ENCODE measurements at regions not wholly inside any gene's neighbourhood (a gene's known extent, or its start where the extent isn't known, plus 50 kb on each side); places are given as distances from the start of the nearest gene placed in this dataset.

DNA sequence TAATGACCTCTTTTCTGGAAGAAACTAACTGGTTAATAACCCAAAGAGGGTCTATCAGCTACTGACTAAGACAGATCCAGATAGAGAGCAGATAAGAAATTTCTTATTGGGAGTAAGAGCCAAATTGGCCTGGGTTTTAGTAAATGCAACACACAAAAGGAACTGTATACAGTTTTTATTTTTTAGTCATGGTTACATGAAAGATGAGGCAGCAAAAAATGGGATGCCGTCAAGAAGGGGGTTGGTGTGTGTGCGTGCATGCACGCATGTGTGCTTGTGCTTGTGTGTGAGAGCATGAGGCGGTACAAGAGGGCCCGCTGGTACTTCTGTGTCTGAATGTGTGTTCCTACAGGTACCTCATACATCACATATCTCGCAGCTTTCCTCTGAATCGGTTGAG is 466.2 kb upstream of the HNRNPA3 start:
- no peak for DNase-seq

DNA sequence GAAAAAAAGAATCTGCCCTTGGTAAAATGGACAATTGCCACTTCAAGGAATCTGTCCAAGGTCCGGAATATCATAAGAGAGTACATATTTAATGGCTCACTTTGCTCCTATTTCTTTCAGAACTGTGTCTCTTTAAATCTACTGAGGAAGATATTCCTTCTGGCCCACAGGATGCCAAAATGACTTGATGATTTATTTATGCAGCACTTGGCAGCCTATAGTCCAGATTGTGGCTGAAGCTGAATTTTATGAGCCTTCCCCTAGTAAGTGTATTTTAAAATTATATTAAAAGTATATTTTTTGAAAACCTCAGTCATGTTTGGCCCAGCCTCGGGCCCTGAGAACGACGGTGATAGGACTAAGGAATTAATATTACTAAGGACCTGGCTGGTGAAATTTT is 465.1 kb upstream of the HNRNPA3 start:
- DNase-seq, result no peak

DNA sequence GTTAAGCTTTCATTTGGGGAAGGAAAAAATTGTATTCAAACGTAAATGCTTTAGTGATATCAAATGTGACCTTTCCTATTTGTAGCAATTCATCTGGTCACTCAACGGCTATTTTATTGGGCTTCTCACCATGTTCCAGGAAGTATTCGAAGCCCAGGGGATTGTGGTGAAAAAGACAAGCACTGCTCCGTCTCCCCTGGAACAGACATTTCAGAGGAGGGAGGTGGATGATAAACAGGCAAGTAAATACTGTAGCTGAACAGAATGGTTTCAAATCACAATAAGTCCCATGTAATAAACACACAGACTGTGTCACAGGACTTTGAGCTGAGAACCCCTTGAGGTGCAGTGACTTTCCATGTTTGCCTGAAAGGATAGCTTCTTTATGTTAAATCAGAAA is 464.7 kb upstream of the HNRNPA3 start:
- DNase-seq, result no peak

DNA sequence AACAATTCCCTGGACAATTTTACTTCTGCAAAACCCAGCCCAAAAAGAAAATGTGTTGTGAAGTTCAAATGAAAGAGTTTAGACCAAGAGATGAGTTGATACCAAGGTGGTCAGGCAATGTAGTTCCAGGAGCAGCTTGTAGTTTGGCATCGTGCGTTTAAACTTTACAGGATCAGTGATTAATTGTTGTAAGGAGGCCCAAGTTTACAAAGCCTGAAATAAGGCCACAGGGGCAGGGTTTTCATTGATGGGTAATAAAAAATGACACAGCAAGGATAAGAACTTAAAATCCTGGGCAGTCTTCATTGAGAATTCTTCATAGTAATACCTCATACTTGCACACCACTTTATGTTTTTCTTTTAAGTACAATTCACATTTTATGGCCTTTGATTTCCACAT is 463.9 kb upstream of the HNRNPA3 start:
- no peak for DNase-seq

DNA sequence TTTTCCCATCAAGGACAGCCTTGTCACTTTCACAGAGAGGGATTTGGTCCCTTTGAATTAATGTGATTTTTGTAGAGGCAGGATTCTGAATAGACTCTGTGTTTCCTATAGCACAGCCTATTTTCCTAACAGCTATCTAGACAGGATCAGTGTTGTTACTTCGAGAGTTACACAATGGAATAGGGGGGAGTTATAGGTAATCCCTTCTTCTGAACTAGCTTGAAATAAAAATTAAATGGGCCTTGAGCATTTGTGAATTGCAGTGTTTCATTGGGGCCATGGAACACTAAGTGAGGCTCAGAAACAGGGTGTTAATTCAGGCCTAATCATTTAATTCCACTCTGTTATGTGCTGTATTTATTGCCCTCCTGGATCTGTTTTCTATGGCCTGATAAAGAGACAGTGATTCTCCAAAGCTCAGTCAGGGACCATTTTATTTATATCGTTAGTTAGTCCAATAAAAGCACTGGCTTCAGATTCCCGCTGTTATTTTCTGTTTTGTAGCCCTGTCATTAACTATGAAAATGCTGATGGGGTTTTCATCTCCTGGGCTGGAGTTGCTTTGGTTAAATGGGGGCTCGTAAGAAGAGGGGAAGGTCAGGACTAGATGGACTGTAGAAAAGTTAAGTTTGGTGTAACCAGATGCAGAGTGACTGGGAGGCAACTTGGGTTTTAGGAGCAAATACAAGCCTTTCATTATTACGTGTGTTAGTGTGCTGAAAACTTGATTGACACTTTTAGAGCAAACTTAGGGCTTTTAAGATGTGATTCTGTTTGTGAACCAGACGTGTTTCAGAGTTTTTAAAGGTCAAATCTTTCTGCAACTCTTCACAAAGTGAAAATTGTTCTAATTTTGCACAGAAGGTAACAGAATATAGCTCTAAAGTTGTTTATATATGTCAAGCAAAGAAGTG is 461.0 kb upstream of the HNRNPA3 start:
- no peak for DNase-seq

DNA sequence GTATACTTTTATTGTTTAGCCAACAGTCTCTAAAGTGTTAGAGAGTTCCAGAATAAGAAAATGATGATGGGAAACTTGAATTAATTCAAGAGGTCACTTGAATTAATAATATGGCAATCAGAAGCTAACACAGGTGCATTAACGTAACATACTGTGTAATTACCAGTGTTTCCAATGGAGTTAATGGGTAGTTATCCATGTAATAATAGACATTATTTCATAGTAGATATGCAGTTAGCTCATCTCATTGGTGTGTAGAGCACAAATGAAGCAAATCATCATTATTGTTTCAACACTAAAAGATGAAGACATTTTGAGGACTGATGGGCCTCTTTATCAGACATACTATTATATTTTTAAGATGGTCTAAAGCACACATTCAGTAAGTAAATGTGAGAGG is 460.3 kb upstream of the HNRNPA3 start:
- no peak for DNase-seq

DNA sequence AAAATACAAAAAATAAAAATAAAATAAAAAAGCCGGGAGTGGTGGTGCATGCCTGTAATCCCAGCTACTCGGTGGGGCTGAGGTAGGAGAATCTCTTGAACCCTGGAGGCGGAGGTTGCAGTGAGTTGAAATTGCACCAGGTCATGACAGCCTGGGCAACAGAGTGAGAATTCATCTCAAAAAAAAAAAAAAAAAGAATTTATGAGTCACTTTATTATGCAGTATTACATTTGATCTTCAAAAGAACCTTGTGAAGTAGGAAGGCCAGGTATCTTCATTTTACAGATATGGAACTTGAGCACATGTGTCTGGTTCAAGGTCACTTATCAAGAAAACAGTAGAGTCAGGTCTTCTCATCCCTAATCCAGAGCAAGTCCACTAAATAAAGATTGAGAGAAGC is 459.4 kb upstream of the HNRNPA3 start:
- DNase-seq, result no peak

DNA sequence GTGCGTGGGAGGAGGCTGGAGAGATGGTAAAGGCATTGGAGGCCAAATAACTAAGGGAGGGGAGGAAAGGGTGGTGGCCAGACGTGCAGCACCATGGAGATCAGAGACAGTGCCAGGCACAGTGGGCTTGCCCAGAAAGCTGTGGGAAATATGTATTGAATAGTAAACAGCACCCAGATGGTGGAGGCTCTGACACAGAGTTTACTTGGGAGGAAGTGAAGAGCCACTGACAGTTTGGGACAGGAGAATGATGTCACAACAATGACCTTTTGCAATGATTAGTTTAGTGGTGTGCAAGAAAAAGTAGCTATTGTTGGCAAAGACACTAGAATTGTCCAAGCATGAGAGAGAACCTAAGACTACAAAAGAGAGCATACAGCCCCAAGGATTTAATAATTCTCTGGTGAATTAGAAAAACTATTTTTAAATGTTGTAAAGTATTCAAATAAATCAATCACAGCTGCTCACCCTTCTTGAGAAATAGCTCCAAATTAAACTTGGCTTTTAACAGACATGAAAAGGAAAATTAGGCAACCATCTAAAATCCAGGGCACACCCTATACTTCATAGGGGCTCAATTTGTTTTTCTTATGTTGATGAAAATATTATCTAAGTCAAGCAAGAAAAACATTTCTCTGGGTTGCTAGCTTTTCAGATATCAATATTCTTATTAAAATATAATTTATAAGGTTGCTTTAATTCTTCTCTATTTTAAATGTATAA is 458.7 kb upstream of the HNRNPA3 start:
- no peak for DNase-seq

DNA sequence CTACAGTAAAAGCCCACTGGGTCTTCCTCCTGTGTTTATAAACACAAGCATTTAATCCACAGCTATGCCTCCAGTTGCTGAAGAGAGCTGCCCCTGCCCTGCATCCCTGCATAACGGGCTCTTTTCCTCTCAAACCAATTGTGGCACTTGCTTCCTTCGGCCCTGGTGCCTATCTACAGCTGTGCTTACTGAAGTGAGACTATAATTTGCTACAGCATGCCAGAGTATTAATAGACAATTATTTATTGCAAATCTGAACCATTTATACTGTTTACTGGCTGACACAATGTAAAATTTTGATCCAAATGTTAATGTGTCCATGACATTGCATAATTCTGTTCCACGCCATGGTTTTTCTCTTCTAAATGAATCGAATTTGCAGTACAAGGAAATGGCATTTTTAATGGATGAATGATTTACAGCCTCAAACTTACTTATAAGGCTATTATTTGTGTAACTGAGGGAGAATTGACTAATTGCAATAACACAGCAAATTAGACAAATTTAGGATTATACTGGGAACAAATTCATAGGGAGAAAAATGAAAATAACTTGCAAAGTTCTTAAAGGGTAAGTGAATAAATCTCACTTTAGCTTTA is 457.0 kb upstream of the HNRNPA3 start:
- no peak for DNase-seq

DNA sequence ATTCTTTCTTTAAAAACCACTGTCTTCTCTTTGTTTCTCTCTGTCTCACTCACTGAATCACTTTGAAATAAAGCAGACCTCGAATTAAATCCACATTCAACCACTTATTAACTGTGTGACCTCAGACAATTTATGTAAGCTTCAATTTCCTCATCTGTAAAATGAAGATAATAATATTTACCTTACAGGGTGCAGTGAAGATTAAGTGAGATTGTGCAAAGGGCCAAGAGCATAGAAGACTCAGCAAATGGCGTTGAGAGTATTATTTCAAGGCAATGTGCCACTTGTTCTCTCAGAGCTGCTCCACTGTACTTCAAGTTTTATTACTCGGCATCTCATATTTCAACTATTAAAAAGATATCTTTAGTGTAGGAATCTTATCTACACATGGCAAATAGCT is 454.2 kb upstream of the HNRNPA3 start:
- no peak for DNase-seq

DNA sequence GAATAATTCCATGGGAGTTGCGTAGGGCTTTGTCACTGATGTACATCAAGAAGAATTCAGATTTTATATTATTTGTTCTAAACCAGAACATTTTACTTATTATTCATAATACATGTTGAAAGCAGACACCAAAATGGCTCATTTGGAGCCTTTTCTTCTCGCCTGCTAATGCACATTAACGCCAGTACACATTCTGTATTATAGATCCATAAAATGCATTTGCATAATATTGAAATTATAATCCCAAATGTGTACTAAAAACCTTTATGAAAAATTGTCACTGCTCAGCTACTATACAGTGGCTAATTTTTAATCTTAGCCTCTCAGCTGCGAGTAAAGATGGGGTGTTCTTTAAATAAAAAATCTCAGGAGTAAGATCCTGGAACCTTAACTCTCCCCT is 452.2 kb upstream of the HNRNPA3 start:
- DNase-seq, result no peak

DNA sequence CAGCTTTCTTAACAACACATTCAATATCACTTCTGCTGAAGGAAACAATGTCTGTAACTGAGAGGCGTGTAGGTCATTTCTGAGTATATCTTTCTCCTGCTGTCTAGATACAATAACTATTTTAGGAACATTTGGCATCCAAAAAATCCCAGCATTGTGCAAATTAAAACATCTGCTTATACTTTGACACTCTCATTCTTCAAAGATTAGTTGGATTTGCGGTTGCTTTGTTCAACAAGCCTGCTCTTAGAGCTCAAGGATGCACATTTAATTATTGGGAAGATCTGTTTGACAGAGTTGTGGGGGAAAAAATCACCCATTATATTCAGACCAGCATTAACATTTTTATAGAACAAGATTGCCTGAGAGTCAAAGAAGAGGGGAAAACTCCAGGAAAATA is 449.5 kb upstream of the HNRNPA3 start:
- DNase-seq, result no peak

DNA sequence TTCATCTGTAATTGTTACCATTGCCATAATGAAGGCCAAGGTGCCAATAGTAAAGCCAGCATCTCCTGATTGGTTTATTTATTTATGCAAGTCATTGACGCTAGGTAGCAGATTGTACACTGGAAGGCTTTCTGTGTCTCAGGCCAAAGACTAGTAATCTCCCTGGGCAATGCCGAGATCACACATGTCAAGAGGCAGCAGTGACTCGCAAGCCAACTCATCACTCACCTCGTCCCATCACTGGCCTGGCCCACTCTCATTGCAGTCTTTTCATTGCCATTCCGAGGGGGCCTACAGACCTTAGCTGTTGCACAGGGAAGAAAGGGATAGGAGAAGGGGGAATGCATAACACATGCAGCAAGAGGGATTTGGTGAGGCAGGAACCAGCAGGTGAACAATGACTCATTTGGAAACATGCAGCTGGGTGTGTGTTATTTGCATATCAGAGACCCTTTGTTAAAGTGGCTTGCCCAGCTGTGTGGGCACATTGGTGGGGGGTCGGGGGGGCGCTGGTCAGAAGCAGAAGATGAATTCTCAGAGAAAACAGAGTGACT is 448.7 kb upstream of the HNRNPA3 start:
- DNase-seq, result no peak

DNA sequence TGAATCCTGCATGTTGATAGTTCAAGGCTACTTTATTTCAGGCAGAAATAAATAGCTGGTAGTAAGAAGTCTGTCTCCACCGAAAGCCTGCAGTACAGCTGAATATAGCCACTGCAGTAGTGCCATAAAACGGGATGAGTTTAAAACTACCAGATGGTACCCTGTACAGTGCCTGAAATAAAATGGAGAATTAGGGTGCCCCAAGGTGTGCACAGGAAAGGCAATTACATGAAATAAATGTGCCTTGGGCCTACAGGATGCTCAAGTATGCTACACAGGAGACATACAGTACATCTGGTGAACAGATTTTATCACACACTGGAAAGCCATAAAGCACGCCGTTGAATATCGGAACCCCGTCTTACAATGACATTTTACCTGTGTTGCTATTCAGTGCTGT is 447.7 kb upstream of the HNRNPA3 start:
- no peak for DNase-seq

DNA sequence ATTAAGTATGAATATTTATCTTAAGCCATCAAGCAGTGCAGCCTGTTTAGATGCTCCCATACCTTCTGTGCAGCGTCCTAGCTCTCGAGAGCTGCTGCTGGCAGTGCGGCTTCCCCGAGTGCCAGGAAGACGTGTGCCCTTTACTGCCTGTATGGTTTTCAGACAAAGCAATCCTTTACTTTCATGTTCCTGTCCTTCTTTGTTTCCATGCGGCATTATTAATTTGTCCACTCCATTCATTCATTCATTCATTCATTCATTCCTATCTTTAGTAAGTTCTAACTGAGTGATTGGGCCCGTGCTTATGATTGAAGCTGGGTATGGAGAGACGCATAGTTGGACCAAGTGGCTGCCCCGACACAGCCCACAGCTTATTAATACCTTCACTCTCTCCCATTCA is 446.6 kb upstream of the HNRNPA3 start:
- DNase-seq, result no peak

DNA sequence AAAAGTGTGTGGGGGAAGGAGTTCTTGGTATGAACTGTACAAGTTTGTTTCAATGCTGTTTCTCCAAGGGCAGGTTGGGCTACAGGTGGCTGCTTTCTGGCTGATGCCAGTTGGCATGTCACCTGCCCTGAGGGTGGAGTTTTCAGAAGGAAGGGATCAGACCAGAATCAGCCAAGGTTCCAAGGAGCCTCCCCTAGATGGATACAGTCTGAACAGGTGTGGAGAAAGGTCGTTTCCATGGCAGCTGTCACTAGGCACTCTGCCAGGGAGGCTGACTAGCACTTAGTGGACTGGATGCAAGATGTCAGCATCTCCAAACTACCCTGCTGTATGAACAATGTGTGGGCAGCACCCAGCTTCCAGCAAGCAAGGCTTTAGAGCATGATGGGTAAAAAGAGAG is 444.4 kb upstream of the HNRNPA3 start:
- no peak for DNase-seq

DNA sequence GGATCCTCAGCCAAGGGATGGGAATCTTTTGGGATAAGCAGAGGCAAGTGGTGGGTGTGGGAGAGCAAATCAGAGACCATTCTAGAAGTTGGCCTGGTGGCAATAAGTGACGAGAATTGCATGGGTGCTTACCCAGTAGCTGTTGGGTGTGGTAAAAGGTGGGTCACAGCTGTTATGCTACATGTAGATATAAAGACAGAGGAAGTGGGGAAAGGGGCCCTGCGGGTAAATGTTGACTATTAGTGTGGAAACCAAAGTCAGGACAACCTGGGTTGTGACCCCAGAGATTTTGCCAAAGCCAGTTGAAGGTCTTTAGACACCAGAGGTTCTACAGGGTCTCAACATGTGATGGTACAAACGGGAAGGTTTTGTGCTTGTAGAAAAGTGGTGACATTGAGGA is 443.6 kb upstream of the HNRNPA3 start:
- DNase-seq, result no peak

DNA sequence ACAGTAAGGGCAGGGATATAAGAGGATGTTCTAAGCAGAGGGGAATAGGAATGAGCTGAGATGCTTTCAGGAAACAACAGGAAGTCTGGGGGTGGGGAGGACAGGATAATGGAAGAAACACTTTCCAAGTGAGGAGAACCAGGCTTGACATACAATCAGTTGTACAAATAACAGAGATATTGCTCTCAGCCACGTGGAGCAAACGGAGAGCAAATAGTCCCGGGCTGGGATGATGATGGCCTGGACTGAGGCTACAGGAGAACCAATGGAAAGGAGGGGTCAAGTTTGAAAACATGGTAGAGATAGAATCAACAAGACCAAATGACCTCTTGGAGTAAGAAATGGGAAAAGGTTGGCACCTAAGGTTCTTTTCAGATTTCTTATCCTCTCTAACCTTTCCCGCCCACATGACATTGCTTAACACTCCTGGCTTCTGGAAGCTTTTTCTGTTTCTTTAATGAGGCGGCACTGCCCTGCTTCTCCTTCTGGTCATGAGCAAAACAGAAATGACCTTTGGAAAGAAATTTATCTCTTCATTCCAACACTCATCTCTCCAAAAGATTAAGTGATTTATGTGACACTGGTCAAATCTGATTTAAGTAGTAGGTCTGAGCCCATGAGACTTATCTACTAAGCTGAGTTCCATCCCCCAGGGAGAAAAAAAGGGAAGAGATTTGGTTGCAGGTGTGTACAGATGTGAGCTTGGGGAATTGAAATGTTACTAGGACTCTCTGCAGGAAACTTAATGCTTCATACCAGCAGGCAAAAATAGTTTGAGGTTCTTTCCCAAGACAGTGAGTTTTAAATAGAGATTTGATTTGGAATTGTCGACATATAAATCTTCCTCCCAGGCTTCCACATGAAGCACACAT is 442.9 kb upstream of the HNRNPA3 start:
- DNase-seq, result no peak

DNA sequence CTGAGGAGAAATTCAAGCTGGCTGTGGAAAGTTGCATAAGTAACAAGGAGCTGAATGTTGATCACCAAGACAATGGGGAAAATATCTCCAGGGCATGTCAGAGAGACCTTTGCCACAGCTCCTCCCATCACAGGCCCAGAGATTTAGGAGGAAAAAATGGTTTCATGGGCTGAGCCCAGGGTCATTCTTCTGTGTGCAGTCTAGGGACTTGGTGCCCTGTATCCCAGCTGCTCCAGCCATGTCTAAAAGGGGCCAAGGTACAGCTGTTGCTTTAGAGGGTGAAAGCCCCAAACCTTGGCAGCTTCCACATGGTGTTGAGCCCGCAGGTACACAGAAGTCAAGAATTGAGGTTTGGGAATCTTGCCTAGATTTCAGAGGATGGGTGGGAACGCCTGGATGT is 439.8 kb upstream of the HNRNPA3 start:
- DNase-seq, result no peak

DNA sequence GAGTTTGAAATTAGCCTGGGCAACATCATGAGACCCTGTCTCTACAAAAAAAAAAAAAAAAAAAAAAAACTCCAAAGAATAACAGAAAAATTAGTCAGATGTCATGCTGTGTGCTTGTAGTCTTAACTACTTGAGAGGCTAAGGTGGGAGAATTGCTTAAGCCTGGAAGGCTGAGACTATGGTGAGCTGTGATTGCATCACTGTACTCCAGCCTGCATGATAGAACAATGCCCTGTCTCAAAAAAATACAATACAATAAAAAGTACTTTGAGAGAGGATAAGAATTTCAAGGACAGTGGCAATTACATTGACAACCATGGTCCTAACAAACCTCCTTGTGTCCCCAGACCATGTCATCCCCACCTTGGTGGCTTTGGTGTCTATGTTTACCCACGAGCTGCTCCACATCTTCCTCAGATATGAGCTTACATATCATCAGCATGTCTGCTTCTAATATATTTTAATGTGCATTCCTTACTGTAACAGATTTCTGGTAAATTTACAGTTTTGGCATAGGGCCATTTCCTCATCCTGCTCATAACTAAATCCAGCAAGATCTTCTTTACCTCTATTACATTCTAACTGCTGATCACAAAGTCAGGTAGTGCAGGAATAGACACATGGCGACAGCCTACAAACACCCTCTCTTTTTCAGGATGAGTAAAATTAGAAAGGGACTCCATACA is 437.7 kb upstream of the HNRNPA3 start:
- DNase-seq, result no peak

DNA sequence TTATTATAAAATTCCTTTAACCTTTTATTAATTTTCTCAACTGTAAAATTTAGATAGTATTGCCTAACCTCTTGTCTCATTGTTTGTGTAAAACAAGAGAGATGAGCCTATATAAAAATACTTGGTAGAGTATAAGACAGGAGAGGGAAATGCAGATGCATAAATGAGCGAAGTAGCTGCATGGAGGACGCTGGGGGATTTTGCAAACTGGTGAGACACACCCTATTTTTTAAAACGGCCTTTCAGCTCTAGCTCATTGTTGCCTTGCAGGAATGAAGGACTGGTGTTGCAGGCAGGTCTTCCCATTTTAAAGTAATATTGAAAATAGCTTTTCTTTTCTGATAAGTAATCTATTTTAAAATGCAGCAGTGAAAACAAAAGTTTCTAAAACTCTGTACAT is 435.3 kb upstream of the HNRNPA3 start:
- no peak for DNase-seq

DNA sequence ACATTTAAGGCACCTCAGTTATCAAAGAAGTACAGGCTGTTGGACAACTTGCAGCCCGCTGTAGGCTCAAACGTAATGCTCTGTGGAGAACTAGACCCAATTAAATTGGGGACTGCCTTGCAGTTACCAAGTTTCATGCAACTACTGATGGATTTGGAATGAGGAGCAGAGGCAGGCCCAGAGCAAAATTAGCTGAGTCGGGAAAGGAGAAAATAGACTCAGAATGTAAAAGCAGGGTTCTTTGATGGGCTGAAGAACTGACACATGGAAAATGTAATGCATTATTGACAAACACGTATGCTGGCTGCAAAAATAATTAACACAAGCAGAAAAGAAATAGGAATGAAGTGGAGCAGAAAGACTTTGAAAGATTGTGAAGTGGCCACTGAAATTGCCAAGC is 432.7 kb upstream of the HNRNPA3 start:
- no peak for DNase-seq
